Globus pallidus (tissue), 1 donor: ENCODE measurements at regions not wholly inside any gene's neighbourhood (a gene's known extent, or its start where the extent isn't known, plus 50 kb on each side); places are given as distances from the start of the nearest gene placed in this dataset.
"Not testable (repeated sequence)": the region's sequence is repeated elsewhere in the genome, so short reads cannot be mapped to it uniquely, and the experiment has no call there.

Experiments used
- DNase-seq: peaks from one replicate; pipeline ENCODE4 v3.0.0-alpha.2; 2015; ENCODE audit warnings: low spot score

DNA sequence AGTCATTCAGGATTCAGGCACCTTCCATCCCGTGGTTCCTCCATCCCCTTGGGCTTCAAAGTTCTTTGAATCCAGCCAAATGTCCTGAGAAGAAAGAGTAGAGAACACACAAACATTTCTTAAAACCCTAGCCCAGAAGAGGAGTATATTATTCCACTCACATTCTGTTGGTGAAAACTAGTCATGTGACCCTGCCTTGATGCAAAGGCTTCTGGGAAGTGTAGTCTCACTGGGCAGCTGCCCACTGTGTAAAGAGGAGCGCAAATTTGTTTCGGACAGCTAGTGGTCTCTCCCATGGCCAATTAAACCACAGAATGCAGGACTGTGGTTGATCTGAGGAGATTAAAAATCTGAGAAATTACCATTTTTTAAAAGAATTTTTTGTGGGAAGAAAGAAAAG lies 304.4 kb downstream of the SUCLA2 start:
- DNase-seq, result no peak

DNA sequence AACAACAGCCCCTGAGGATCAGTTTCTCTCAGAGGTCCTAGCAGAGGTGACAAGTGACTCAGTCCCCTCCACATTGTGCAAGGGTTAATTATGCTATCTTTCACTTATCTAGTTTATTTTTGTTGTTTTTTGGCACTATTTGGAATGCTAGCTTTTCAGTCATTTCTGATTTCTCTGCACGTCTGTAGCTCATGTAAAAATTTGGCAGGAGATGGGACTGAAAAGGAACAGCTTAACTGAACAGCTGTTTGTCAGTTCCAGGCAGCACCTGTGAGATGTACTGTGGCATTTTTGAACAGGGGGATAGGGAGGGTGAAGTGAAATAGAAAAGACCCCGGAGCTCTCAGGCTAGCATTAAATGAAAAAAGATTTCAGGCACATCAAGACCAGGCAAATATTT lies 313.5 kb downstream of the SUCLA2 start:
- no peak for DNase-seq

DNA sequence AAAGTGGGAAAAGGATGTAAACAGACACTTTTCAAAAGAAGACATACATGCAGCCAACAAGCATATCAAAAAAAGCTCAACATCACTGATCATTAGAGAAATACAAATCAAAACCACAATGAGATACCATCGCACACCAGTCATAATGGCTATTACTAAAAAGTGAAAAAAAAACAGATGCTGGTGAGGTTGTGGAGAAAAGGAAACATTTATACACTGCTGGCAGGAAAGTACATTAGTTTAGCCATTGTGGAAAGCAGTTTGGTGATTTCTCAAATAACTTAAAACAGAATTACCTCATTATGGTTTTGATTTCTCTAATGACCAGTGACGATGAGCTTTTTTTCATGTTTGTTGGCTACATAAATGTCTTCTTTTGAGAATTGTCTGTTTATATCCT lies 315.9 kb downstream of the SUCLA2 start:
- DNase-seq, result not testable (repeated sequence)

DNA sequence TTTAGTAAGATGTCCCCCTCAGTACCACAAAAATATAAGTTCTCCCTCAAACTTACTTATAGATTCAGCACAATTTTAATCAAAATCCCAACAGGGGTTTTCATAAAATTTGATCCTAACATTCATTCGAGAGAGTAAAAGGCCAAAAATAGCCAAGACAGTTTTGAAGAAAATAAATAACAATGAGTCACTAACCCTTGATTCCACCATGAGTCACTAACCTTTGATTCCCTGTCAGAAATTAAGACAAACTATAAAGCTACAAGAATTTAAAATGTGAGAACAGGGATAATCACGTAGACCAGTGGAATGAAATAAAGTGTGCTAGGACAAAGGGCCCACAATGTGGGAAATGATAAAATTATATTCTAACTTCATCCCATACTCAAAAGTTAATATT lies 320.3 kb downstream of the SUCLA2 start:
- no peak for DNase-seq

DNA sequence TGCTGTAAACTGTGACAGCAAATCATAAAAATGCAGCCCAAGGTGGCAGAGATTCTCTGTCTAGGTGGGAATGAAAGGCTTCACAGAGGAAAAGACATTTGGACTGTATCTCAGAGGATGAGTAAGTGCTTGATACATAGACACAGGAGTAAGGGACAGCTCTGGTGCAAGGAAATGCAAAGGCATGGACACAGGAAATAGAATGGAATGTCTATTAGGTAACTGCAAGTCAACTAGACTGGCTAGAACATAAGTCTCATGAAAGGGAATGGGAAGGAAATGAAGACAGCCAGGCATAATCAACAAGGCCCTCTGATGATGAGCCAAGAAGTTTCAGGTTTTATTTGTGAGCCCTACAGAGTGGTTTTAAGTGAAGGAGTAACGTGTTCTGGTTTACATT lies 321.7 kb downstream of the SUCLA2 start:
- no peak for DNase-seq

DNA sequence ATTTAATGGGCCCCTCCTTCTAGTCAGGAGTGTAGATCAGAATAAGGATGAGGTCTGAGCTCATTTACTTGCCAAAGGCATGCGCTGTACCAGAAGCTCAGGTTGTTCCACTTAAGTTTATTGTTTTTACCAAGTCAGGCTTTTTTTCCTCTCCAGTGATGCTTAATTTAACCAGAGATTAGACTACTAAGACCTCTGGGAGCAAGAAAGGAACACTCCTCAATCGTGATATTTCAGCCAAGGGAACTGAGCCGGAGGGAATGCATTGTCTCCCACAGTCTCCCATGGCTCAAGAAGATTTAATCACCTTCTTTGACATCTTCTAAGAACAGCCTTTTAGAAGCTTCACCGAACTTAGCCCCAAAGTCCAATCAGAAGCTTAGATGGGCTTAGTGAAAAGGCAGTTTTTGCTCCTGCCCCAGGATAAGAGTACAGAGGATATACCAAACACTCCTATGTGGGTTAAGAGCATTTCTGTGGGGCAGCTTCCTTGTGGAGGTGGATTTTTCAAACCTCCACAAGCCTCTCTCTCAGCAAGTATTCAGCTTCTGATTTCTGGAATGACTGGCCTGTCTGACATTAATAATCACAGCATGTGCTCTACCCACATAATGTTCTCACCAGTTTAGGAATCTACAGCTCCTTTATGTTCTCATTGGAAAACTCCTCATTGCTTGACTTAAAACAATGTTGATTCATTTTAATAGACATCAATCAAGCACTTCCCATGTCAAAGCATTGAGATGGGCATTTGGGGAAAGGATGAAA lies 322.7 kb downstream of the SUCLA2 start:
- DNase-seq, result no peak

DNA sequence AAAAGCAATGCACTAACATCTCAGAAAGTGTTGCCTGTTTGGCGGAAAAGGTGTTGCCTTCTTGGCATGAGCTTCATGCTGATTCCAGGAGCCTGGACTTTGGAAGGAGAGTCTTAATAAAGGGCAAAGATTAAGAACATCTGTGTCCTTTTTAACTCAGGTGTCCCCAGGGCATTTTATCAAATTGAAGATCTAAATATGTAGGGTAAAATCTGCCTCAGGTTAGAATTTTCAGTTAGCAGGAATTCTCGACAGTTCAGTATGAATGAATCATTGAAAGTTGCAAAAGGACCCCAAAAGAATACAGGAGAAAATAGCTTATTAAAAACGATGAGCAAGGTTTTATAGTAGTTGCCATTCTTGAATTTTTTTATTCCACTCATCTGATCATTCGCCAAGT lies 325.2 kb downstream of the SUCLA2 start:
- DNase-seq, result no peak

DNA sequence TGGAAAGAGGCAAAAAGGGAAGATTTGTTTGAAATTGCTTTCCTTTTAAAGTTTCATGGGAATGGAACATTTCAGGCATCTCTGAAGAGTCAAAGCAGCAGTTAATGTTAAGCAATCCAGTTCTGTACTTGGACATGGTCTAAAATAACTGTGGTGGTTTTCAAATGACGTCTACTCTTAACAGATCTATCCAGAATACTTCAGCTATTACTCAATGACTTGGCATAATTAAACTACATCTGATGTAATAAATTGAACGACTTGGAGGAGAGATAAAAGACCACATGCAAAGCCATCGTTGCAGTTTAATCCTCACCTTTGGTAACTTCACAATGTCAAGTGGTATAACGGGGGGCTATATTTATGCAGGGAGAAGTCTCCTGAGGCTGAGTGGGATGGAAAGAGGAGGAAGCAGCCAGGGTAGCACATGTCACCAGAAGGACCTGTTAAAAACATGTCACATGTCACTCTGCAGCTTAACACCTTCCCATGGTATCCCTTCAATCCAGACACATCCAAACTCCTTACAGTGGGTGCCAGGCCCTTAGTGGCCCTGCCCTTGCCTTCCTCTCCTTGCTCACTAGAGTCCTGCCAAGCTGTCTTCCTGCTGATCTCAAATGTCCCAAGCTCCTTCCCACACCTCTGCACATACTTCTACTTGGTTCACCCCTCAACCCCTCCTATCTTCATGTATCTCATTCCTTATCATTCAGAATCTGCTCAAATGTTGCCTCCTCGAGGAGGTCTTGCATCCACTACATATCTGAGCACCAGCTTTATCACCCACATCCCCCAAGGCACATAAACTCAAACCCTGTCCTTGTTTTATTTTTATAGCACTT lies 327.8 kb downstream of the SUCLA2 start:
- DNase-seq, result no peak

DNA sequence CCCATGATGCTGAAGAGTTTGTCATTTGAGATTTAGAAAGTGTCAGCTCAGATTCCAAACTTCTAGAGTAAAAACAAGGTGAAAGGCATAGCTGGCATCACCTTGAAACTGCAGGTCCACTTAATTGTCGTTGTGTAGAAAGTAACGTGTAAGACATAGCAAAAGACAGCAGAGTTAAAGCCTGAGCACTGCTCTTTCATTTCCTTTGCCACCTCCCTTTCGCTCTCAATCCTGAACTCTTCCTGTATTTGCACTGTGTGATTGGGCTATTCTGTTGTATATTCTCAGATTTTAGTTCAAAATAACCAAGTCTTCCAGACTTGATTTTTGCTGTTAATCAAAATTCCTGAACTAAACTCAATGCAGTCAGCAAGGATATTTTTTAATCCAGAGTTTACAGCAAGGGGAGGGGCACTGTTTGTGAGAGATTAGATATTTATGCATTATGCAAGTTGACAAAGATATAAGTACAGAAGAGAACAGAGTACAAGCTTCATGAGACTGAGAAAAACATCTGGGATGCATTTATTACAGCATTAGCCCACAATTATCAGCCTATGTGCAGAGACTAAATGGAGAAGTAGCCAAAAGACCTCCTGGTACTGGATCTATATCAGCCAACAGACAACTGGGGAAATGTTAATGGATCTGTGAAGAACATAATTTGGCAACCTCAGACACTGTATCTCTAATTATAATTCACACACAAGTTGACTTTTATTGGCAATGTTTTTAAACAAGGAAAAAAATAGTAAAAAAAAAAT lies 328.6 kb downstream of the SUCLA2 start:
- no peak for DNase-seq

DNA sequence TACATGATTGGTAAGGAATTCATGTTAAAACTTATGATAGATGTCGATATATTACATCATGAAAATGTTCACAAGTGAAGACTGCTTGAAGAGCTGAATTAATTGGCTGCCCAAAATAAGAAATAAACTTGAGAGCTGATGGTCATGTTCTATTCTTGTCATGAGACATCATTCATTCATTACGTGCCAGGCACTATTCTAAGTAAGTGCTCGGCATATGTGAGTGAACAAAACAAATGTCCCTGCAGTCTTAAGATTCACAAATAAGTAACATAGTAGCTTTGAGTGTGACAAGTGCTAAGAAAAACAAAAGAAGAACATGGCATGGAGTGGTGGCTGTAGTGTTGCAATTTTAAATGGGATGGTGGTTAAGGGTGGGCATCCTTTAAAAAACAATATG lies 329.3 kb downstream of the SUCLA2 start:
- DNase-seq, result no peak

DNA sequence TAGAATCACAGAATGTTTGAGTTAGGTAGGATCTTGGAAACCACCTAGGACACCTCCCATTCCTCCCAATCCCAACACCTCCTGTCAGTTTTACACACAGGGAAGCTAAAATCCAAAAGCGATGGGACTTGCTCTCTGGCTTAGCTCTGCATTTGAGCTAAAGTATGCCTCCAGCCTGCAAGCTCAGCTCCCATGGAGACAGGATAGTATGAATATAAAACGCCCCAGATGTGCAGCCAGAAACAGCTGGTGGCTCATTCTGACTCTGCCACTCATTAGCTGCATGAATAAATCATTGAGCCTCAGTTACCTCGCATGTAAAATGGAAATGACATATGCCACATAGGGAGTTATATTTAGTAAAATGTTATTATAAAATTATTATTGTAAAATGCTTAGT lies 336.0 kb downstream of the SUCLA2 start:
- no peak for DNase-seq

DNA sequence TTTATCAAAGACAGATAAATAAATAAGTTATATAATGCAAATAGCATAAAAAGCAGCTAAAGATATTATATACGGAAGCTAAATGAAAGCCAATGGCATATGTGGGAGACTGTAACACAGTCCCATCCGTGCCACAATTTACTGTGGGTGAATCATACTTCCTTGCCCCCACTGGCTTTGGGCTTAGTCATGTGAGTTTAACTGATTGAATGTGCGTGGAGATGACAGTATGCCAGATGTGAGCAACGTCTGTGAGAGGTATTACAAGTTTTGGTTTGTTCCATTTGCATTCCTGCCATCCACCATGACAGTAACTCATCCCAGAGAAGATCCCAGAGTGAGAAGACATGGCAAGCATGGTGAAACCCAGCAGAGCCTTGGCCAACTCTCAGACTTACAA lies 340.0 kb downstream of the SUCLA2 start:
- DNase-seq, result no peak

DNA sequence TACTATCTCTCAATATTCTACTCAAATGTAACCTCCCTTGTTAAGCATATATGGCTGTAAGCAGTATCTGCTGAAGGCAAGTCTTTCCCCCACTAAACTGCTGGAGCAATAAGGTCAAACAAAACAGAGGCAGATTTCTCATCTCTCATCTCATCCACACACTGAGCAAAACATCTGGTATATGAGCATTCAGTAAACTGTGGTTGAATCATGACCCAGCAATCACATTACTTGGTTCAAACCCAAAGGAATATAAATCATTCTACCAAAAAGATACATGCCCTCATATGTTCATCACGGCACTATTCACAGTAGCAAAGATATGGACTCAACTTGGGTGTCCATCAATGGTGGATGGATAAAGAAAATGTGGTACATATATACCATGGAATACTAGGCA lies 344.4 kb downstream of the SUCLA2 start:
- DNase-seq, result no peak

DNA sequence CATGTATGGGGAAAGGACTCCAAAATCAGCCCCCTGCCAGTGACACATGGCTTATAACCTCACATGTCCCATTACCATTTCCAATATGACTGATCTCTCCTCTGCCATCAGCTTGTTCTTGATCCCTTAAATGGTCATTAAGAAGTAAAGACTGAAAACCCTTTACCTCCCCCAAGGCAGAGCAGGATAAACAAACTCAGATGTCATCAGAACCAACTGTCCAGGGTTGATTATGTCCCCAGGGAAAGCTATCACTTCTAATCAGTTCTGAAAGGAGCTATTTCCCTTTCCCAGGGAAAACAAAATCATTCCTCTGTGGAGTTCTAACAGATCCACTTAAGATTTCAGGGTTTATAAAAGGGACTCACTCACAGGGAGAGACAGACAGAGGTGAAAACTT lies 350.9 kb downstream of the SUCLA2 start:
- DNase-seq, result no peak

DNA sequence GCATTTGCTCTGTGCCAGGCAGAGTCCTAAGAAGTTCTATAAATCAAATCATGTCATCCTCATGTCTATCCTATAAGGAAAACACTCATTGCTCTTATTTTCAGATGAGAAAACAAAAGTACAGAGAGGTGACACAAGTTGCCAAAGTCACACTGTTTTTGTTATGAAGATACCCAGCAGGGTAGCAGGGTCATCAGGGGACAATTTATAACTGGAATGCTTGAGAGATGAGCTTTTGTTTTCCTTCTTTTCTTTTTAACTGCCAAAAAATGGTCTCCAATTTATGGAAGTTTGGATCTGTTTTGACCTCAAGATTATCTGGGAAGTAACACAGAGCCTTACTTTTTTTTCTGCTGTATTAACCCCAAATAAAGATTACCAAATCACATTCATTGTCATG lies 354.1 kb downstream of the SUCLA2 start:
- no peak for DNase-seq

DNA sequence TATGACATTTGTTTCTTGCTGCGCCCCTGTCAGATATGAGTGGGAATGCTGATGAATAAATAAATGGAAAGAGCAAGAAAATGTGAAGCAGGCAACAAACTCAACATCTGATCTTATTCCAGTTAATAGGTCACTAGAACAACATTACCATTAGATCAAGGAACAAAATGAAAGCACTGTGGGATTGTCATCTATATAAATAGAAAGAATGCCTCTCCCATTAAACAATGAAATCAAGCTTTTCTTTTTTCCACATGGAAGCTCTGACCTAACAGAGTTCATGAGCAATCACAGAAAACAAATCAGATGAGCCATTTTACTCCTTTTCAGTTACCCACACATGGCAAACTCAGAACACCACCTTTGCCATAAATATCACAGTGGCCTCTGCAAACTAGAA lies 354.8 kb downstream of the SUCLA2 start:
- DNase-seq, result no peak

DNA sequence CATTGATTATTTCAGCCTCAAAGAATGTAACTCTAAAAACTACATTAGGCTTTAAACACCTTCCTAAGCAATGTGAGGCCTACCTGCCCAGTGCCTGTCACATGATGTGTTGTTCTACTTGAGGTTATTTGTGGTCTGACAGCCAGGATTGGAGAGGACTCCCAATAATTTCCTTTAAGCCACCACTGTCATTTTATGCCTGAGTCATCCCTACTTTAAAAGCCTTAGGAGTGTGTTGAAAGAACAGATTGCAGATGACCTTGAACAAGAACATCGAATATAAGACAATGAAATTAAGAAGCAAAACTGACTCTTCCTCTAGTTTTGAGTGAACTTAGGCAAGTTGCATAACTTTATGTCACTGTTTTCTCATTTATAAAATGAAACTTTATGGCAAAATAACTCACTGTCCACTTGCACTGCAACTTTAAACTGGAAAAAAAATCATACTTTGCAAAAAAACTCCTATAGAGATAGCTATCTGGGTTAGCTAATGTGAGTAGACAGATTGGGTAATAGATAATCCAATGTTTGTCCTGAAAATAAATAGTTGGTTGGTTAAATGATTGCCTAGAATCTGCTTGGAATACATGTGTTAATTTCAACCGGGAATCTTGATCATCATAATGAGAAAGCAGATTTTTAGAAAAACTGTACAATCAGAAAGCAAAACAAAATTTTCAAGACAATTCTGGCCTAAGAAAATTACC lies 361.2 kb downstream of the SUCLA2 start:
- no peak for DNase-seq

DNA sequence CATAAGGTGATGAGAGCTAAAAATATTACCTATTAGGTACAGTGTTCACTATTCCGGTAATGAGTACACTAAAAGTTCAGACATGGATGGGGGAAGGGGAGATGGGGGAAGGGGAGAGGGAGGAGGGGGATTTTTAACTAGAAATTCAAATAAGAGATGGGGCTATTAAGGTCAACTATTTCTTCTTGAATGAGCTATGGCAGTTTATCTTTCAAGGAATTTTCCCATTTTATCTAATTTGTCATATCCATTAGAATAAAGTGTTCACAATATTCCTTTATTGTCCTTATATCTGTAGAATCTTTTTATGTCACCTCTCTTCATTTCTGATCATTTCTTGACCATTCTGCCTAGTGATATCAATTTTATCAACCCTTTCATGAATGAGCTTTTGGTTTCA lies 362.4 kb downstream of the SUCLA2 start:
- DNase-seq, result no peak

DNA sequence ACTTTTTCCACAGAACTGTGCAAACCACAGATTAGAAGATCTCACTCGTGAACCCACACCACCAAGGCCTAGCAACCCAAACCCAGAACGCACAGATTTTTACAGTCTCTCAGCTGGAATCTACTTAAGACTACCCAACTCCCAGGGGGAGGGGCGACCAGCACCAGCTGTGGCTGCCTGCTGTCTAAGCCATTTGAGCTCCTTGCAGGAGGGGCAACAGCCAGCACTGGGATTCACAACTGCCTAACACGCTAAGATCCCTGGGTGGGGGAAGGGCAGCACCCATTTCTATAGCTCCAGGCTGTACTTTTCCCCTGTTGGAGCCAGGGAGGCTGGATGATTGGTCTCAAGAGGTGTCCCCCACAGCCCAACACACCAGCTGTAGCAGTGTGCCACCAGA lies 368.8 kb downstream of the SUCLA2 start:
- no peak for DNase-seq

DNA sequence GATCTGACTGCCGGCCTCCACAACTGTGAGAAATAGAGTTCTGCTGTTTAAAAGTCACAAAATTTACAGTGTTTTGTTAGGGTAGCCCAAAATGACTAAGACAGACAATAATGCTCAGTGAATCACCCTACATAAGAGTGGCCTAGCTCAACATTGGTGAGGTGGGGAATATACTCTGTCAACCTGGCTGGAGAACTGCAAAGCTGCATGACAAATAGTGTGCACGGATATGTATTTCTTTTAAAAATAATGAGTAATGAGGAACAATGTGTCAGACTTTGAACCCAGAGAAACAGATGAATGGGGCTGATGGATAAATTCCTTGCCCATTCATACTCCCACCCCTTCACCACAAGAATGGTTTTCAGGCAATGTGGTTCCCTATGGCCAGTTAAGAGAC lies 372.4 kb downstream of the SUCLA2 start:
- no peak for DNase-seq

DNA sequence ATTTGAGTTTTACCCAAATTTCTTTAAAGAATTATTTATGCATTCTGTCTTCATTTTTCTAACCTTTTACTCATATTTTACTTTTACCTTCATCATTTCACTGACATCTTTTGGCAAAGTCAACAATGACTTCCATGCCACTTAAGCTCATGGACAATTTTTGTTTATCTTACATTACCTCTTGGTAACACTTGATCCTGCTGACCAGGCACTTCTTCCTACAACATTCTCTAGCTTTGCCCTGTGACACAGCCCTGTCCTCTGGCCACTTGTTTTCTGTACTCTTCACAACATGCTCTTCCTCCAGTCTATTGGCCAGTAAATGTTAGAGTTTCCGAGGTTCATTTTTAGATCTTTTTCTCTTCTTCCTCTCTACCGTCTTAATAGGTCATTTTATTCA lies 377.2 kb downstream of the SUCLA2 start:
- DNase-seq, result no peak

DNA sequence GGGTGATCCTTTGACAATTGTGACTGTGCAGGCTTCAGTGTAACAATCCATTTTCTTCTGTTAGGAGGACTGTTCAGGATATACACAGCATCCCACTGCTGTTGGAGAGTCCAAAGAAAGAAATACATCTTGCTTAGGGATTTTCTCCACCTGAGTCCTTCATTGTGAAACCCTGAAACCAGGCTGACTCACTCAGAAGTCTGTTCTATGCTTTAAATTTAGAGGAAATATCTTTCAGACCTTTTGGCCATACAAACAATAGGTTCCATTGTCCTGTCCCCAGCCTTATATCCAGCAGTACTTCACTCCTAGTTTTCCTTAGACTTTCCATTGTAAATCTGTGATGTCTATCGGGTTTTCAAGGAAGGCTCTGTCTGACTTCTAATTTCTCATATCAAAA lies 379.1 kb downstream of the SUCLA2 start:
- DNase-seq, result no peak
